ENCODE measurements at regions not wholly inside any gene's neighbourhood (a gene's known extent, or its start where the extent isn't known, plus 50 kb on each side); places are given as distances from the start of the nearest gene placed in this dataset.
"Not testable (repeated sequence)": the region's sequence is repeated elsewhere in the genome, so short reads cannot be mapped to it uniquely, and the experiment has no call there.

GRCh38 chr13:22886061-22886460 is 294.7 kb upstream of the SGCG start:
- not testable (repeated sequence) for H3K14ac ChIP-seq (ENCODE audit: low read length); H3K18ac ChIP-seq (ENCODE audit: low read length); H2AK5ac ChIP-seq (ENCODE audit: low read length); H3K27me3 ChIP-seq (ENCODE audit: insufficient read depth, low read length); H4K91ac ChIP-seq (ENCODE audit: low read depth, low read length); H3K79me2 ChIP-seq (ENCODE audit: control insufficient read depth, insufficient read depth, low read length, poor library complexity); H2BK5ac ChIP-seq (ENCODE audit: low read depth, low read length, poor library complexity); H3K9me3 ChIP-seq (ENCODE audit: insufficient read depth, low read depth, low read length); H3K4me3 ChIP-seq (ENCODE audit: low read depth, low read length); H3K27ac ChIP-seq (ENCODE audit: low read depth, low read length); H4K8ac ChIP-seq (ENCODE audit: low read depth, low read length); H2AFZ ChIP-seq (ENCODE audit: insufficient read depth, low read length, poor library complexity); H3K4me1 ChIP-seq (ENCODE audit: control insufficient read depth in 1 of 2, insufficient read depth in 2 of 2, low read length in 2 of 2); H3K4ac ChIP-seq (ENCODE audit: low read depth, low read length); H3K4me2 ChIP-seq (ENCODE audit: low read length); H3K79me1 ChIP-seq (ENCODE audit: low read length); H2BK12ac ChIP-seq (ENCODE audit: low read length); H4K12ac ChIP-seq (ENCODE audit: low read depth, low read length); DNase-seq; H3K36me3 ChIP-seq (ENCODE audit: control insufficient read depth in 1 of 2, insufficient read depth in 2 of 2, low read length in 2 of 2); H3K23ac ChIP-seq (ENCODE audit: low read length); H3K9ac ChIP-seq (ENCODE audit: low read length); H2BK120ac ChIP-seq (ENCODE audit: insufficient read depth, low read length, poor library complexity)
- no CpG with 5 or more reads among the region's 8 CpGs for WGBS (ENCODE audit: extremely low coverage, insufficient coverage, insufficient read length)

GRCh38 chr13:22889376-22889775 is 291.4 kb upstream of the SGCG start:
- WGBS (ENCODE audit: extremely low coverage, insufficient coverage, insufficient read length) = no CpG with 5 or more reads among the region's 5 CpGs
- H4K91ac ChIP-seq (ENCODE audit: low read depth, low read length) = not testable (repeated sequence)

GRCh38 chr13:22893204-22893603 is 287.6 kb upstream of the SGCG start:
- no peak overlapping the region for H4K12ac ChIP-seq (ENCODE audit: low read depth, low read length)
- H3K79me2 ChIP-seq (ENCODE audit: control insufficient read depth, insufficient read depth, low read length, poor library complexity) = no peaks in the 10 kb centered on the region
- H3K36me3 ChIP-seq (ENCODE audit: control insufficient read depth in 1 of 2, insufficient read depth in 2 of 2, low read length in 2 of 2) = no peaks in the 10 kb centered on the region
- H3K23ac ChIP-seq (ENCODE audit: low read length) = no peak overlapping the region
- no CpG with 5 or more reads among the region's 4 CpGs for WGBS (ENCODE audit: extremely low coverage, insufficient coverage, insufficient read length)
- H3K27ac ChIP-seq (ENCODE audit: low read depth, low read length) = no peak overlapping the region
- H2BK5ac ChIP-seq (ENCODE audit: low read depth, low read length, poor library complexity) = no peak overlapping the region
- H3K4me1 ChIP-seq (ENCODE audit: control insufficient read depth in 1 of 2, insufficient read depth in 2 of 2, low read length in 2 of 2) = no peaks in the 10 kb centered on the region
- DNase-seq = no peak
- H4K91ac ChIP-seq (ENCODE audit: low read depth, low read length) = no peak overlapping the region
- no peak overlapping the region for H2AK5ac ChIP-seq (ENCODE audit: low read length)
- H4K8ac ChIP-seq (ENCODE audit: low read depth, low read length) = no peak overlapping the region
- no peak overlapping the region for H3K18ac ChIP-seq (ENCODE audit: low read length)
- H3K9ac ChIP-seq (ENCODE audit: low read length) = no peak overlapping the region
- no peak overlapping the region for H3K4me3 ChIP-seq (ENCODE audit: low read depth, low read length)
- H3K79me1 ChIP-seq (ENCODE audit: low read length) = no peaks in the 10 kb centered on the region
- no peak overlapping the region for H3K14ac ChIP-seq (ENCODE audit: low read length)
- no peak overlapping the region for H3K4me2 ChIP-seq (ENCODE audit: low read length)
- H3K9me3 ChIP-seq (ENCODE audit: insufficient read depth, low read depth, low read length) = peaks cover 6% of the 10 kb centered on the region
- no peaks in the 10 kb centered on the region for H3K27me3 ChIP-seq (ENCODE audit: insufficient read depth, low read length)
- H2BK12ac ChIP-seq (ENCODE audit: low read length) = no peak overlapping the region
- H3K4ac ChIP-seq (ENCODE audit: low read depth, low read length) = no peak overlapping the region
- H2AFZ ChIP-seq (ENCODE audit: insufficient read depth, low read length, poor library complexity) = no peak overlapping the region
- H2BK120ac ChIP-seq (ENCODE audit: insufficient read depth, low read length, poor library complexity) = no peak overlapping the region

More at GRCh38 chr13:22889376-22889775, 291.4 kb upstream of the SGCG start:
- H2AK5ac ChIP-seq (ENCODE audit: low read length); H3K4me3 ChIP-seq (ENCODE audit: low read depth, low read length); H4K8ac ChIP-seq (ENCODE audit: low read depth, low read length); H4K12ac ChIP-seq (ENCODE audit: low read depth, low read length); H2BK120ac ChIP-seq (ENCODE audit: insufficient read depth, low read length, poor library complexity); H3K79me2 ChIP-seq (ENCODE audit: control insufficient read depth, insufficient read depth, low read length, poor library complexity); H2BK12ac ChIP-seq (ENCODE audit: low read length); H3K27me3 ChIP-seq (ENCODE audit: insufficient read depth, low read length); H2AFZ ChIP-seq (ENCODE audit: insufficient read depth, low read length, poor library complexity); H3K18ac ChIP-seq (ENCODE audit: low read length); H3K9me3 ChIP-seq (ENCODE audit: insufficient read depth, low read depth, low read length); H3K4ac ChIP-seq (ENCODE audit: low read depth, low read length); DNase-seq; H3K23ac ChIP-seq (ENCODE audit: low read length); H3K27ac ChIP-seq (ENCODE audit: low read depth, low read length); H2BK5ac ChIP-seq (ENCODE audit: low read depth, low read length, poor library complexity); H3K9ac ChIP-seq (ENCODE audit: low read length); H3K36me3 ChIP-seq (ENCODE audit: control insufficient read depth in 1 of 2, insufficient read depth in 2 of 2, low read length in 2 of 2); H3K4me2 ChIP-seq (ENCODE audit: low read length); H3K4me1 ChIP-seq (ENCODE audit: control insufficient read depth in 1 of 2, insufficient read depth in 2 of 2, low read length in 2 of 2); H3K14ac ChIP-seq (ENCODE audit: low read length); H3K79me1 ChIP-seq (ENCODE audit: low read length): not testable (repeated sequence)

GRCh38 chr13:22893777-22894176 is 287.0 kb upstream of the SGCG start:
- no peaks in the 10 kb centered on the region for H3K79me1 ChIP-seq (ENCODE audit: low read length)
- no peak overlapping the region for H2AK5ac ChIP-seq (ENCODE audit: low read length)
- no CpG with 5 or more reads among the region's 2 CpGs for WGBS (ENCODE audit: extremely low coverage, insufficient coverage, insufficient read length)
- peaks cover 6% of the 10 kb centered on the region for H3K9me3 ChIP-seq (ENCODE audit: insufficient read depth, low read depth, low read length)
- no peak overlapping the region for H3K4me3 ChIP-seq (ENCODE audit: low read depth, low read length)
- no peak overlapping the region for H2BK120ac ChIP-seq (ENCODE audit: insufficient read depth, low read length, poor library complexity)
- no peaks in the 10 kb centered on the region for H3K4me1 ChIP-seq (ENCODE audit: control insufficient read depth in 1 of 2, insufficient read depth in 2 of 2, low read length in 2 of 2)
- H3K79me2 ChIP-seq (ENCODE audit: control insufficient read depth, insufficient read depth, low read length, poor library complexity) = no peaks in the 10 kb centered on the region
- no peak overlapping the region for H3K23ac ChIP-seq (ENCODE audit: low read length)
- H3K36me3 ChIP-seq (ENCODE audit: control insufficient read depth in 1 of 2, insufficient read depth in 2 of 2, low read length in 2 of 2) = no peaks in the 10 kb centered on the region
- H2AFZ ChIP-seq (ENCODE audit: insufficient read depth, low read length, poor library complexity) = no peak overlapping the region
- H4K91ac ChIP-seq (ENCODE audit: low read depth, low read length) = no peak overlapping the region
- H3K4ac ChIP-seq (ENCODE audit: low read depth, low read length) = no peak overlapping the region
- no peak overlapping the region for H2BK5ac ChIP-seq (ENCODE audit: low read depth, low read length, poor library complexity)
- no peak overlapping the region for H3K14ac ChIP-seq (ENCODE audit: low read length)
- no peak overlapping the region for H4K8ac ChIP-seq (ENCODE audit: low read depth, low read length)
- H2BK12ac ChIP-seq (ENCODE audit: low read length) = no peak overlapping the region
- no peak overlapping the region for H3K18ac ChIP-seq (ENCODE audit: low read length)
- H3K27me3 ChIP-seq (ENCODE audit: insufficient read depth, low read length) = no peaks in the 10 kb centered on the region
- H3K4me2 ChIP-seq (ENCODE audit: low read length) = no peak overlapping the region
- H3K9ac ChIP-seq (ENCODE audit: low read length) = no peak overlapping the region
- no peak for DNase-seq
- no peak overlapping the region for H4K12ac ChIP-seq (ENCODE audit: low read depth, low read length)
- no peak overlapping the region for H3K27ac ChIP-seq (ENCODE audit: low read depth, low read length)
